ENCODE measurements at regions not wholly inside any gene's neighbourhood (a gene's known extent, or its start where the extent isn't known, plus 50 kb on each side); places are given as distances from the start of the nearest gene placed in this dataset.
"Not testable (repeated sequence)": the region's sequence is repeated elsewhere in the genome, so short reads cannot be mapped to it uniquely, and the experiment has no call there.

- H3K27ac ChIP-seq: no peak overlapping the region
- no peaks in the 10 kb centered on the region for H3K36me3 ChIP-seq
- no peaks in the 10 kb centered on the region; the same call in 1 of the 2 replicates for H3K9me3 ChIP-seq (replicated peaks)
- H3K27me3 ChIP-seq: no peaks in the 10 kb centered on the region
- H3K4me3 ChIP-seq: no peak overlapping the region
- peaks cover 23% of the 10 kb centered on the region for H3K4me1 ChIP-seq
- DNase-seq: no peak
Measured at GRCh38 chr17:77329741-77330531, 189.2 kb downstream of the SEC14L1 start.

GRCh38 chr17:77330602-77331081 is 189.9 kb downstream of the SEC14L1 start:
- Histone ChIP-seq H3K27me3 (no peaks in the 10 kb centered on the region), H3K4me1 (peaks cover 23% of the 10 kb centered on the region), H3K4me3 (no peak overlapping the region), H3K36me3 (no peaks in the 10 kb centered on the region), H3K27ac (no peak overlapping the region), H3K9me3 (replicated peaks) (no peaks in the 10 kb centered on the region; the same call in 1 of the 2 replicates)
- DNase-seq: no peak

GRCh38 chr17:77331301-77331864 is 190.6 kb downstream of the SEC14L1 start:
- Histone ChIP-seq H3K36me3 (no peaks in the 10 kb centered on the region), H3K27me3 (no peaks in the 10 kb centered on the region), H3K27ac (peak overlapping the region; percentile 76), H3K4me1 (peaks cover 23% of the 10 kb centered on the region), H3K4me3 (peak overlapping the region; percentile 19), H3K9me3 (replicated peaks) (no peaks in the 10 kb centered on the region; the same call in 1 of the 2 replicates)
- peak; percentile 97 to 99 for DNase-seq

GRCh38 chr17:77332034-77332971 is 191.5 kb downstream of the SEC14L1 start:
- H3K4me3 ChIP-seq: no peak overlapping the region; the same call in 1 of the 2 replicates
- peaks cover 3% of the 10 kb centered on the region for H3K9me3 ChIP-seq (replicated peaks)
- H3K36me3 ChIP-seq: no peaks in the 10 kb centered on the region
- peaks cover 23% of the 10 kb centered on the region for H3K4me1 ChIP-seq
- H3K27me3 ChIP-seq: no peaks in the 10 kb centered on the region
- peak overlapping the region; percentile 76 for H3K27ac ChIP-seq
- DNase-seq: peak; percentile 77 to 87

GRCh38 chr17:77332981-77333685 is 192.4 kb downstream of the SEC14L1 start:
- peak overlapping the region; percentile 76 for H3K27ac ChIP-seq
- DNase-seq: peak; percentile 89 to 96

GRCh38 chr17:77337150-77337549 is 196.4 kb downstream of the SEC14L1 start:
- Histone ChIP-seq H3K9me3 (replicated peaks) (peaks cover 7% of the 10 kb centered on the region), H3K4me1 (peaks cover 16% of the 10 kb centered on the region), H3K36me3 (no peaks in the 10 kb centered on the region), H3K27ac (no peak overlapping the region), H3K4me3 (no peak overlapping the region), H3K27me3 (no peaks in the 10 kb centered on the region)
- DNase-seq: no peak

More at GRCh38 chr17:77332981-77333685, 192.4 kb downstream of the SEC14L1 start:
- H3K27me3 ChIP-seq: no peaks in the 10 kb centered on the region
- H3K4me3 ChIP-seq: no peak overlapping the region
- peaks cover 7% of the 10 kb centered on the region for H3K9me3 ChIP-seq (replicated peaks)
- peaks cover 23% of the 10 kb centered on the region for H3K4me1 ChIP-seq
- H3K36me3 ChIP-seq: no peaks in the 10 kb centered on the region

GRCh38 chr17:77341069-77341541 is 200.3 kb downstream of the SEC14L1 start:
- no peaks in the 10 kb centered on the region for H3K36me3 ChIP-seq
- H3K9me3 ChIP-seq (replicated peaks): peaks cover 10% of the 10 kb centered on the region
- H3K27ac ChIP-seq: no peak overlapping the region

GRCh38 chr17:77342656-77342990 is 201.9 kb downstream of the SEC14L1 start:
- not testable (repeated sequence) for H3K27ac ChIP-seq; DNase-seq; H3K4me1 ChIP-seq; H3K27me3 ChIP-seq; H3K36me3 ChIP-seq; H3K4me3 ChIP-seq; H3K9me3 ChIP-seq (replicated peaks)

More at GRCh38 chr17:77341069-77341541, 200.3 kb downstream of the SEC14L1 start:
- no peak for DNase-seq
- Histone ChIP-seq H3K4me1 (no peaks in the 10 kb centered on the region), H3K4me3 (no peak overlapping the region), H3K27me3 (no peaks in the 10 kb centered on the region)

GRCh38 chr17:77343031-77343800 is 202.4 kb downstream of the SEC14L1 start:
- no peaks in the 10 kb centered on the region for H3K36me3 ChIP-seq
- no peak for DNase-seq
- no peaks in the 10 kb centered on the region for H3K4me1 ChIP-seq
- H3K27me3 ChIP-seq: no peaks in the 10 kb centered on the region
- H3K9me3 ChIP-seq (replicated peaks): 0 out of 2 replicates have a peak, but pooled peaks cover 2% of the 10 kb centered on the region
- H3K27ac ChIP-seq: no peak overlapping the region
- H3K4me3 ChIP-seq: no peak overlapping the region

- H3K27ac ChIP-seq: no peak overlapping the region
- no peaks in the 10 kb centered on the region for H3K36me3 ChIP-seq
- no peaks in the 10 kb centered on the region for H3K4me1 ChIP-seq
- H3K9me3 ChIP-seq (replicated peaks): 0 out of 2 replicates have a peak, but pooled peaks cover 2% of the 10 kb centered on the region
- no peak for DNase-seq
- no peak overlapping the region for H3K4me3 ChIP-seq
- no peaks in the 10 kb centered on the region for H3K27me3 ChIP-seq
Measured at GRCh38 chr17:77344038-77344437, 203.3 kb downstream of the SEC14L1 start.

- DNase-seq: no peak
- H3K4me3 ChIP-seq: no peak overlapping the region
- no peaks in the 10 kb centered on the region for H3K27me3 ChIP-seq
- no peak overlapping the region for H3K27ac ChIP-seq
- no peaks in the 10 kb centered on the region for H3K36me3 ChIP-seq
- 0 out of 2 replicates have a peak, but pooled peaks cover 6% of the 10 kb centered on the region for H3K9me3 ChIP-seq (replicated peaks)
- H3K4me1 ChIP-seq: no peaks in the 10 kb centered on the region
Measured at GRCh38 chr17:77345260-77345910, 204.6 kb downstream of the SEC14L1 start.

- DNase-seq: no peak
- H3K4me3 ChIP-seq: no peak overlapping the region
Measured at GRCh38 chr17:77346765-77347164, 206.0 kb downstream of the SEC14L1 start.

GRCh38 chr17:77347544-77347943 is 206.8 kb downstream of the SEC14L1 start:
- no peak overlapping the region for H3K4me3 ChIP-seq
- no peaks in the 10 kb centered on the region for H3K27me3 ChIP-seq
- 0 out of 2 replicates have a peak, but pooled peaks cover 6% of the 10 kb centered on the region for H3K9me3 ChIP-seq (replicated peaks)
- H3K4me1 ChIP-seq: peaks cover 12% of the 10 kb centered on the region
- H3K36me3 ChIP-seq: no peaks in the 10 kb centered on the region
- DNase-seq: no peak
- no peak overlapping the region for H3K27ac ChIP-seq

More at GRCh38 chr17:77346765-77347164, 206.0 kb downstream of the SEC14L1 start:
- Histone ChIP-seq H3K9me3 (replicated peaks) (0 out of 2 replicates have a peak, but pooled peaks cover 6% of the 10 kb centered on the region), H3K27ac (no peak overlapping the region), H3K27me3 (no peaks in the 10 kb centered on the region), H3K4me1 (peaks cover 8% of the 10 kb centered on the region), H3K36me3 (no peaks in the 10 kb centered on the region)
